ENCODE measurements at regions not wholly inside any gene's neighbourhood (a gene's known extent, or its start where the extent isn't known, plus 50 kb on each side); places are given as distances from the start of the nearest gene placed in this dataset.

DNA sequence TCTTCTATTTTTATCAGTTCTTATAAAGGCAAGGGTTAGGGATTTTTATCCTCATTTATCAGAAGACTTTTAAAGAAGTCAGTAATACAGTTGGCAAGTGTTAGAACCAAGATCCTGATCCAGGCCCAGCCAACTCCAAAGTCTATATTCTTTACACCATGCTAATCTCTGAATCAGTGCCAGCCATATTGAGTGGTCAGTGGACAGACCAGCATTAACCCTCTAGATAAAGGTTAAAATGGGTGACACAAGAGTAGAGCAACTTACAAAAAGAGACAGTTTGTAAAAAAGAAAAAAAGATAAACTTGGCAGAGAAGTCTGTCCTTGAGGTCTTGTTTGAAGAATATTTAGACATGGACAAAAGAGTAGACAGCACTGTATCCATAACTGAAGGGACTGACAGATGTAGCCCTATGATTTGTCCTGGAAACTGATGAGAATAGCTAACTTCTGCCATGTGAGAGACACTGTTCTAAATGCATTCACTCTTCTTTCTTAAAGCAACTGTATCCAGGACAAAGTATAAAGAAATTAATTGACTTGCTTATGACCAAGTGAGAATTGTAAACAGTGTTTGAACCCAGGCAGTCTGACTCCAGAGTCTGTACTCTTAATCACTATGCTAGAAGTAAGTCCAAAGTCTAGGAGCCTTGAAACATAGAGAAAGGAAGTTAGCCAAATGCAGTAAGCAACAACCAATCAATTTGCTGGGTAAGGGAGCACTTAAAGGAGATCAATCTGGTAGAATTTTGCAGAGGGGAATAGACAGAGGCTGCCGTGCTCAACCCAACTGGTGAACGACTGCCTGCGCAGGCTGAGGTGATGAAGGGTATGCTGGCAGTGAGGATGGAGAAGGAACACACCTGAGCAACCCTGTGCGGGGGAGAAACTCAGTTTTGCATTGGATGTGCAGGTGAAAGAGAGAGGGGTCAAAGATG, 103.7 kb downstream of the TTC6 start:
- TF ChIP-seq TCF7L2 (IDR thresholded peaks at IDR 0.05; ENCODE audit: low read depth, low read length) (no peak), SIN3A (IDR thresholded peaks at IDR 0.05; ENCODE audit: borderline replicate concordance, insufficient read depth, low read depth, low read length) (no peak), POLR2AphosphoS5 (IDR thresholded peaks at IDR 0.05; ENCODE audit: low read depth, low read length) (no peak)
- TF ChIP-seq, protein P1, sequence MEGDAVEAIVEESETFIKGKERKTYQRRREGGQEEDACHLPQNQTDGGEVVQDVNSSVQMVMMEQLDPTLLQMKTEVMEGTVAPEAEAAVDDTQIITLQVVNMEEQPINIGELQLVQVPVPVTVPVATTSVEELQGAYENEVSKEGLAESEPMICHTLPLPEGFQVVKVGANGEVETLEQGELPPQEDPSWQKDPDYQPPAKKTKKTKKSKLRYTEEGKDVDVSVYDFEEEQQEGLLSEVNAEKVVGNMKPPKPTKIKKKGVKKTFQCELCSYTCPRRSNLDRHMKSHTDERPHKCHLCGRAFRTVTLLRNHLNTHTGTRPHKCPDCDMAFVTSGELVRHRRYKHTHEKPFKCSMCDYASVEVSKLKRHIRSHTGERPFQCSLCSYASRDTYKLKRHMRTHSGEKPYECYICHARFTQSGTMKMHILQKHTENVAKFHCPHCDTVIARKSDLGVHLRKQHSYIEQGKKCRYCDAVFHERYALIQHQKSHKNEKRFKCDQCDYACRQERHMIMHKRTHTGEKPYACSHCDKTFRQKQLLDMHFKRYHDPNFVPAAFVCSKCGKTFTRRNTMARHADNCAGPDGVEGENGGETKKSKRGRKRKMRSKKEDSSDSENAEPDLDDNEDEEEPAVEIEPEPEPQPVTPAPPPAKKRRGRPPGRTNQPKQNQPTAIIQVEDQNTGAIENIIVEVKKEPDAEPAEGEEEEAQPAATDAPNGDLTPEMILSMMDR (IDR thresholded peaks at IDR 0.05) = no peak
- ChIA-PET CTCF (no interaction called here), POLR2A (no interaction called here)
- in situ Hi-C loops (cut with HindIII; ENCODE audit: low pct_unique_long_range_greater_than_20kb, low sequenced_read_pairs) (no loop called here), intact Hi-C loops (cut with micrococcal nuclease; ENCODE audit: unreplicated experiment) (no loop called here)
- no peaks in the 10 kb centered on the region for H3K27me3 ChIP-seq (ENCODE audit: control insufficient read depth, insufficient read depth, low read length)
- no peaks in the 10 kb centered on the region for H3K4me1 ChIP-seq (ENCODE audit: control insufficient read depth, insufficient read depth, low read length)
- H3K36me3 ChIP-seq (ENCODE audit: control insufficient read depth, insufficient read depth, low read length) = no peaks in the 10 kb centered on the region
- H3K4me3 ChIP-seq (ENCODE audit: low read depth in 2 of 2, low read length in 2 of 2) = no peak overlapping the region
- no peaks in the 10 kb centered on the region for H3K9me3 ChIP-seq (ENCODE audit: control insufficient read depth, insufficient read depth, low read depth, low read length)
- H3K27ac ChIP-seq (ENCODE audit: low read length) = no peak overlapping the region
- no TSS peak for BruUV-seq (replicated peaks)
- DNase-seq (ENCODE audit: low read depth, low spot score) = no peak
- ATAC-seq = no peak

DNA sequence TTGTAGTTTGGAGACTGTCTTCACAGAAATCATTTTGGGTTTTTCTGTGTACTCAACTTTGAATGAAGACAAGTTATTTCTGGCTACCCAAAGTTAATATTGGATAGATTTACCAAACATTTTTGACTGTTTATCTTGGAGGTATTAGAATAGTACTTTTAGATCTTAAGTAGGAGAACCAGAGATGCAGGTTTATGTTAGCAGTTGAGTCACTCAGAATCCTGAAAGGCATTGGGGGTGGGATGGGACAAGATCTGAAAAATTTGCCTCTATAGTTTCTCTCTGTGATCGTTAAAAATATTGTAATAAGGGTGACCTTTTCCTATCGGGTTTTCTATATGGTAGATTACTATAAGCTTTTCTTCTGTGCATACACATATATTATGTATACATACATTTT, 112.3 kb downstream of the TTC6 start:
- CTCF ChIA-PET = interaction anchor here (0.6 kb wide), 1 partner anchor 21 kb away, joined by 10 read pairs; no protein-coding TSS in a partner anchor
- H3K36me3 ChIP-seq (ENCODE audit: control insufficient read depth, insufficient read depth, low read length) = no peaks in the 10 kb centered on the region
- no peaks in the 10 kb centered on the region for H3K27me3 ChIP-seq (ENCODE audit: control insufficient read depth, insufficient read depth, low read length)
- intact Hi-C loops (cut with micrococcal nuclease; ENCODE audit: unreplicated experiment) (loop anchor here (2.0 kb wide), 1 partner anchor 167 kb away; no protein-coding TSS in a partner anchor), in situ Hi-C loops (cut with HindIII; ENCODE audit: low pct_unique_long_range_greater_than_20kb, low sequenced_read_pairs) (no loop called here)
- POLR2A ChIA-PET = no interaction called here
- no peak for DNase-seq (ENCODE audit: low read depth, low spot score)
- no peaks in the 10 kb centered on the region for H3K9me3 ChIP-seq (ENCODE audit: control insufficient read depth, insufficient read depth, low read depth, low read length)
- no peak overlapping the region for H3K4me3 ChIP-seq (ENCODE audit: low read depth in 2 of 2, low read length in 2 of 2)
- H3K4me1 ChIP-seq (ENCODE audit: control insufficient read depth, insufficient read depth, low read length) = no peaks in the 10 kb centered on the region
- TF ChIP-seq SIN3A (IDR thresholded peaks at IDR 0.05; ENCODE audit: borderline replicate concordance, insufficient read depth, low read depth, low read length) = no peak
- TF ChIP-seq POLR2AphosphoS5 (IDR thresholded peaks at IDR 0.05; ENCODE audit: low read depth, low read length) = no peak
- no peak for TF ChIP-seq TCF7L2 (IDR thresholded peaks at IDR 0.05; ENCODE audit: low read depth, low read length)
- no TSS peak for BruUV-seq (replicated peaks)
- H3K27ac ChIP-seq (ENCODE audit: low read length) = no peak overlapping the region
- no peak for ATAC-seq

DNA sequence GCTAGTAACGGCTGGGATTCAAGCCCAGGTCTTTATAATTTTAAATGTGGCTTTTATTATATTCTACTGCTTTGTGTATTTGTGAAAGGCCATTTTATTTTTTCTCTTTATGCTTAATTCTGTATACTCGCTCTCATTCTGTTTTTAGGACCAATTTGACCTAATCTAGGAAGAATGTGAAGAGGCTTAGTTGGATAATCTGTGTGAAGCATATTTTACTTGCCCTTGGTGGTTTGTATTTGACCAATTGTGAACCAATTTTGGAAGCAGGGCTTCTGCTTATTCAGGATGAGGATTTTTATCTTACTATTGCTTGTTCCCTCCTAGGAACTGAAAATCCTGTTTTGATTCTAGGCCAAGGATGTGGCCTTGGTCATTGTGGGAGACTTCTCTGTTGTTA, 113.1 kb downstream of the TTC6 start:
- no peak overlapping the region for H3K27ac ChIP-seq (ENCODE audit: low read length)
- intact Hi-C loops (cut with micrococcal nuclease; ENCODE audit: unreplicated experiment) (loop anchor here (2.0 kb wide), 1 partner anchor 166 kb away; no protein-coding TSS in a partner anchor), in situ Hi-C loops (cut with HindIII; ENCODE audit: low pct_unique_long_range_greater_than_20kb, low sequenced_read_pairs) (no loop called here)
- no peaks in the 10 kb centered on the region for H3K36me3 ChIP-seq (ENCODE audit: control insufficient read depth, insufficient read depth, low read length)
- no peaks in the 10 kb centered on the region for H3K27me3 ChIP-seq (ENCODE audit: control insufficient read depth, insufficient read depth, low read length)
- no TSS peak for BruUV-seq (replicated peaks)
- no peak overlapping the region for H3K4me3 ChIP-seq (ENCODE audit: low read depth in 2 of 2, low read length in 2 of 2)
- CTCF ChIA-PET = no interaction called here
- no peaks in the 10 kb centered on the region for H3K9me3 ChIP-seq (ENCODE audit: control insufficient read depth, insufficient read depth, low read depth, low read length)
- H3K4me1 ChIP-seq (ENCODE audit: control insufficient read depth, insufficient read depth, low read length) = no peaks in the 10 kb centered on the region
- DNase-seq (ENCODE audit: low read depth, low spot score) = no peak
- ATAC-seq = no peak
- TF ChIP-seq POLR2AphosphoS5 (IDR thresholded peaks at IDR 0.05; ENCODE audit: low read depth, low read length) (no peak), TCF7L2 (IDR thresholded peaks at IDR 0.05; ENCODE audit: low read depth, low read length) (no peak), SIN3A (IDR thresholded peaks at IDR 0.05; ENCODE audit: borderline replicate concordance, insufficient read depth, low read depth, low read length) (no peak)
- TF ChIP-seq, protein P2, sequence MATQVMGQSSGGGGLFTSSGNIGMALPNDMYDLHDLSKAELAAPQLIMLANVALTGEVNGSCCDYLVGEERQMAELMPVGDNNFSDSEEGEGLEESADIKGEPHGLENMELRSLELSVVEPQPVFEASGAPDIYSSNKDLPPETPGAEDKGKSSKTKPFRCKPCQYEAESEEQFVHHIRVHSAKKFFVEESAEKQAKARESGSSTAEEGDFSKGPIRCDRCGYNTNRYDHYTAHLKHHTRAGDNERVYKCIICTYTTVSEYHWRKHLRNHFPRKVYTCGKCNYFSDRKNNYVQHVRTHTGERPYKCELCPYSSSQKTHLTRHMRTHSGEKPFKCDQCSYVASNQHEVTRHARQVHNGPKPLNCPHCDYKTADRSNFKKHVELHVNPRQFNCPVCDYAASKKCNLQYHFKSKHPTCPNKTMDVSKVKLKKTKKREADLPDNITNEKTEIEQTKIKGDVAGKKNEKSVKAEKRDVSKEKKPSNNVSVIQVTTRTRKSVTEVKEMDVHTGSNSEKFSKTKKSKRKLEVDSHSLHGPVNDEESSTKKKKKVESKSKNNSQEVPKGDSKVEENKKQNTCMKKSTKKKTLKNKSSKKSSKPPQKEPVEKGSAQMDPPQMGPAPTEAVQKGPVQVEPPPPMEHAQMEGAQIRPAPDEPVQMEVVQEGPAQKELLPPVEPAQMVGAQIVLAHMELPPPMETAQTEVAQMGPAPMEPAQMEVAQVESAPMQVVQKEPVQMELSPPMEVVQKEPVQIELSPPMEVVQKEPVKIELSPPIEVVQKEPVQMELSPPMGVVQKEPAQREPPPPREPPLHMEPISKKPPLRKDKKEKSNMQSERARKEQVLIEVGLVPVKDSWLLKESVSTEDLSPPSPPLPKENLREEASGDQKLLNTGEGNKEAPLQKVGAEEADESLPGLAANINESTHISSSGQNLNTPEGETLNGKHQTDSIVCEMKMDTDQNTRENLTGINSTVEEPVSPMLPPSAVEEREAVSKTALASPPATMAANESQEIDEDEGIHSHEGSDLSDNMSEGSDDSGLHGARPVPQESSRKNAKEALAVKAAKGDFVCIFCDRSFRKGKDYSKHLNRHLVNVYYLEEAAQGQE (IDR thresholded peaks at IDR 0.05; ENCODE audit: insufficient read depth in 1 of 2, low read depth in 2 of 2, low read length in 1 of 2) = no peak
- TF ChIP-seq, protein P1 (IDR thresholded peaks at IDR 0.05) = no peak
- POLR2A ChIA-PET = no interaction called here
